SU-DHL-6 (cell line): ENCODE measurements at regions not wholly inside any gene's neighbourhood (a gene's known extent, or its start where the extent isn't known, plus 50 kb on each side); places are given as distances from the start of the nearest gene placed in this dataset.

Source experiments
- H2AFZ ChIP-seq: fragments of 200-600 bp; sonication (generic); 2 replicates; pipeline ENCODE4 v1.6.1; 2014; ENCODE audit warnings: low read depth, mild to moderate bottlenecking, moderate library complexity, mixed read lengths, antibody characterized with exemption, low read length; ENCODE audit not compliant: severe bottlenecking
- H3F3A ChIP-seq: fragments of 200-600 bp; shearing (Covaris generic); 2 replicates; pipeline ENCODE4 v1.6.0; 2016; ENCODE audit warnings: antibody characterized with exemption, mild to moderate bottlenecking; ENCODE audit not compliant: insufficient read depth
- H3K27ac ChIP-seq: fragments of 200-600 bp; sonication (generic); 2 replicates; pipeline ENCODE4 v1.5.1; 2016; ENCODE audit warnings: low read depth, mild to moderate bottlenecking, low read length, moderate library complexity, mixed read lengths
- H3K27me3 ChIP-seq: fragments of 200-600 bp; sonication (generic), shearing (Covaris generic); 2 replicates; pipeline ENCODE4 v1.6.0; 2014; ENCODE audit warnings: mild to moderate bottlenecking, low read length
- H3K36me3 ChIP-seq: fragments of 200-600 bp; sonication (generic); 2 replicates; pipeline ENCODE4 v1.6.1; 2014; ENCODE audit warnings: mild to moderate bottlenecking, low read length, mixed read lengths
- H3K4me2 ChIP-seq: fragments of 300-600, 200-600 bp; shearing (Covaris generic), sonication (generic); 2 replicates; pipeline ENCODE4 v1.6.0; 2014; ENCODE audit warnings: low read length, low read depth, mild to moderate bottlenecking; ENCODE audit not compliant: poor library complexity, severe bottlenecking
- H3K4me3 ChIP-seq: fragments of 200-600 bp; sonication (generic); 2 replicates; pipeline ENCODE4 v1.5.1; 2014; ENCODE audit warnings: antibody characterized with exemption, low read length, mild to moderate bottlenecking, mixed read lengths; ENCODE audit not compliant: insufficient read depth, poor library complexity, severe bottlenecking
- H3K79me2 ChIP-seq: fragments of 200-600 bp; sonication (generic); 2 replicates; pipeline ENCODE4 v1.6.1; 2014; ENCODE audit warnings: mild to moderate bottlenecking, low read length, moderate library complexity; ENCODE audit not compliant: insufficient read depth
- H3K9ac ChIP-seq: fragments of 200-600 bp; sonication (generic); 2 replicates; pipeline ENCODE4 v1.7.0; 2014; ENCODE audit warnings: mild to moderate bottlenecking, low read length
- H3K9me2 ChIP-seq: fragments of 200-600 bp; sonication (generic); replicated peaks from 2 replicates; pipeline ENCODE4 v1.6.1; 2014; ENCODE audit warnings: low read length; ENCODE audit not compliant: insufficient read depth
- H3K9me3 ChIP-seq: fragments of 200-600 bp; sonication (generic); 2 replicates; pipeline ENCODE4 v1.6.1; 2014; ENCODE audit warnings: low read length, mixed read lengths; ENCODE audit not compliant: insufficient read depth
- H4K20me1 ChIP-seq: fragments of 200-600 bp; sonication (generic); 2 replicates; pipeline ENCODE4 v1.6.1; 2014; ENCODE audit warnings: low read depth, mild to moderate bottlenecking, antibody characterized with exemption, low read length, moderate library complexity, mixed read lengths
- EZH2phosphoT487 ChIP-seq: fragments of 200-600 bp; sonication (generic), shearing (Covaris generic); conservative IDR thresholded peaks from 2 replicates; pipeline ENCODE4 v1.6.1; 2018; ENCODE audit warnings: mild to moderate bottlenecking, antibody characterized with exemption, low read length, moderate library complexity, mixed read lengths
- TF ChIP-seq, protein P1 (sequence below): fragments of 200-600 bp; sonication (generic); IDR thresholded peaks from one replicate; pipeline ENCODE4 v1.5.1; 2017; ENCODE audit warnings: antibody characterized with exemption, mild to moderate bottlenecking, low read length, moderate library complexity; ENCODE audit not compliant: insufficient read depth, poor library complexity, severe bottlenecking

- no peak for TF ChIP-seq EZH2phosphoT487
- TF ChIP-seq, protein P1, sequence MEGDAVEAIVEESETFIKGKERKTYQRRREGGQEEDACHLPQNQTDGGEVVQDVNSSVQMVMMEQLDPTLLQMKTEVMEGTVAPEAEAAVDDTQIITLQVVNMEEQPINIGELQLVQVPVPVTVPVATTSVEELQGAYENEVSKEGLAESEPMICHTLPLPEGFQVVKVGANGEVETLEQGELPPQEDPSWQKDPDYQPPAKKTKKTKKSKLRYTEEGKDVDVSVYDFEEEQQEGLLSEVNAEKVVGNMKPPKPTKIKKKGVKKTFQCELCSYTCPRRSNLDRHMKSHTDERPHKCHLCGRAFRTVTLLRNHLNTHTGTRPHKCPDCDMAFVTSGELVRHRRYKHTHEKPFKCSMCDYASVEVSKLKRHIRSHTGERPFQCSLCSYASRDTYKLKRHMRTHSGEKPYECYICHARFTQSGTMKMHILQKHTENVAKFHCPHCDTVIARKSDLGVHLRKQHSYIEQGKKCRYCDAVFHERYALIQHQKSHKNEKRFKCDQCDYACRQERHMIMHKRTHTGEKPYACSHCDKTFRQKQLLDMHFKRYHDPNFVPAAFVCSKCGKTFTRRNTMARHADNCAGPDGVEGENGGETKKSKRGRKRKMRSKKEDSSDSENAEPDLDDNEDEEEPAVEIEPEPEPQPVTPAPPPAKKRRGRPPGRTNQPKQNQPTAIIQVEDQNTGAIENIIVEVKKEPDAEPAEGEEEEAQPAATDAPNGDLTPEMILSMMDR = no peak
- H3K9ac ChIP-seq = no peak overlapping the region
- no peaks in the 10 kb centered on the region for H3F3A ChIP-seq
Observed at GRCh38 chr6:145275787-145276186, 459.5 kb downstream of the EPM2A start.

DNA sequence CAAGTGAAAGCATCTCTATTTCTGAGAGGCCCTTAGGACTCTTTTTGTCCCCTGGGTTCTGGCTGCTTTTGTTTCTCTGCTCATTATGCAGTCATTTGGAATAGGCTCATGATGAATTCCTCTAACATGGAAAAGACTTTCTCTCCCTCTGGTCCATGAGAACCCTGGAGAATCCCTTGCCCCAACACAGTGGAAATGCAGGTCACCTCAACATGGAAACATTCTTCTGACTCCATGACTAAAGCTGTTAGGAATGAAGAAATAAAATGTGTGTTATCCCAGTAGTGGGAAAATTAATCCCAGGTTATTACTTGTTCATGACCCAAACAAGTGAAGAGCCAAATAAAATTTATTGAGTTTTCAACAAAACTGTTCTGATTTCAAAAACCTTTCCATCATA, 458.6 kb downstream of the EPM2A start:
- Histone ChIP-seq H3K4me3 (no peak overlapping the region), H3K9ac (no peak overlapping the region), H3K9me3 (no peaks in the 10 kb centered on the region), H3K27me3 (no peaks in the 10 kb centered on the region), H3K9me2 (no peaks in the 10 kb centered on the region), H2AFZ (no peak overlapping the region), H3K27ac (no peak overlapping the region), H4K20me1 (no peaks in the 10 kb centered on the region), H3F3A (no peaks in the 10 kb centered on the region), H3K4me2 (no peak overlapping the region), H3K79me2 (no peaks in the 10 kb centered on the region), H3K36me3 (no peaks in the 10 kb centered on the region)
- no peak for TF ChIP-seq EZH2phosphoT487
- TF ChIP-seq, protein P1 = no peak

More at GRCh38 chr6:145275787-145276186, 459.5 kb downstream of the EPM2A start:
- no peaks in the 10 kb centered on the region for H3K9me3 ChIP-seq
- no peak overlapping the region for H3K4me3 ChIP-seq
- H3K4me2 ChIP-seq = no peak overlapping the region
- H3K27me3 ChIP-seq = no peaks in the 10 kb centered on the region
- no peaks in the 10 kb centered on the region for H3K9me2 ChIP-seq
- H2AFZ ChIP-seq = no peak overlapping the region
- no peaks in the 10 kb centered on the region for H3K36me3 ChIP-seq
- H4K20me1 ChIP-seq = no peaks in the 10 kb centered on the region
- no peak overlapping the region for H3K27ac ChIP-seq
- H3K79me2 ChIP-seq = no peaks in the 10 kb centered on the region

DNA sequence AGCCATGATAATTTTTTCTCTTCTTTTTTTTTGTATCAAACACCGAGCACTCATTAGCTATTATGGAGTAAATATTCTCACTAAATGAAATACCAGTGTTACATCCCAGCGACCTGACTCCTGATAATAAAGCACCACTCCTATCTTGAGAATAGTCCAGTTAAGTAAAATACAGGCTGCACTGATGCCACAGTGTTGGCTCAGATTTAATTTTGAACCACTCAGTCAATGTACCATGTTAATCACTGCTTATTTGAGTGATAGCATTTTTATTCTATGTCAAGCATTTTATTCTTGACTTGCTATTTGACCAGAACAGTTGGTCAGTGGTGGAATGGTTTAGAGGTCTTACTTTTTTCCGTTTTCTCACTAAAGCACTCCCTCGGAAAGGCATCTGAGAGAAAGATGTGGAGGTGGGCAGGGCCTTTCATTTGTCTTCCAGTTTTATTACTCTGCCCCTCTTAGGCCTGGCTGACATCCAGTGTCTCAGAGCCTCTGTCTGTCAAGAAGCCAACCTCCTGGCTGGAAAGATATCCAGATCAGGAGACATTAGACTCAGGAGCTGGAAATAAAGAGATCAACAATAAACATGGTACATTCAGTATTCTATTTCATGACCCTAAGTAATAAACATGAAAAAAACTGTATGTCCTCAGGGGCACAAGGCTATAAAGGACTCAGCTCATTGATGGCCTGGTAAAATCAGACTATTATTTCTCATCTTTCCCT, 457.8 kb downstream of the EPM2A start:
- no peak overlapping the region for H3K27ac ChIP-seq
- H3F3A ChIP-seq = no peaks in the 10 kb centered on the region
- H4K20me1 ChIP-seq = no peaks in the 10 kb centered on the region
- H3K9me2 ChIP-seq = no peaks in the 10 kb centered on the region
- H2AFZ ChIP-seq = no peak overlapping the region
- H3K9ac ChIP-seq = no peak overlapping the region
- H3K27me3 ChIP-seq = no peaks in the 10 kb centered on the region
- H3K9me3 ChIP-seq = no peaks in the 10 kb centered on the region
- H3K4me3 ChIP-seq = no peak overlapping the region
- H3K36me3 ChIP-seq = no peaks in the 10 kb centered on the region
- TF ChIP-seq, protein P1 = no peak
- TF ChIP-seq EZH2phosphoT487 = no peak
- H3K79me2 ChIP-seq = no peaks in the 10 kb centered on the region
- no peak overlapping the region for H3K4me2 ChIP-seq
